M059J (cell line): ENCODE measurements at regions not wholly inside any gene's neighbourhood (a gene's known extent, or its start where the extent isn't known, plus 50 kb on each side); places are given as distances from the start of the nearest gene placed in this dataset.
"Not testable (repeated sequence)": the region's sequence is repeated elsewhere in the genome, so short reads cannot be mapped to it uniquely, and the experiment has no call there.

ENCODE experiments used
- DNase-seq: peaks from one replicate; pipeline ENCODE4 v3.0.0-alpha.2; 2012; ENCODE audit warnings: low read depth

GRCh38 chr9:64920147-64920546 is 364.9 kb downstream of the FOXD4L5 start:
- DNase-seq = peak; percentile 2

- DNase-seq = not testable (repeated sequence)
These were observed 396.4 kb downstream of the FOXD4L5 start for GRCh38 chr9:64888643-64889042.

GRCh38 chr9:64870594-64870993 is 414.4 kb downstream of the FOXD4L5 start:
- peak; percentile 62 for DNase-seq
